ENCODE measurements at regions not wholly inside any gene's neighbourhood (a gene's known extent, or its start where the extent isn't known, plus 50 kb on each side); places are given as distances from the start of the nearest gene placed in this dataset.

GRCh38 chr1:8267307-8267706 is 50.6 kb upstream of the SLC45A1 start:
- DNase-seq: no peak

- no peak for DNase-seq
These were observed 51.3 kb upstream of the SLC45A1 start for GRCh38 chr1:8266436-8267165.

GRCh38 chr1:8263791-8264190 is 54.1 kb upstream of the SLC45A1 start:
- DNase-seq: no peak

- DNase-seq: no peak
These were observed 56.5 kb upstream of the SLC45A1 start for GRCh38 chr1:8261398-8261762.

- DNase-seq: no peak
These were observed 58.2 kb upstream of the SLC45A1 start for GRCh38 chr1:8259498-8260290.

GRCh38 chr1:8257621-8258020 is 60.3 kb upstream of the SLC45A1 start:
- no peak for DNase-seq

- DNase-seq: no peak
These were observed 61.6 kb upstream of the SLC45A1 start for GRCh38 chr1:8256321-8256720.

GRCh38 chr1:8255712-8256111 is 62.2 kb upstream of the SLC45A1 start:
- DNase-seq: no peak

GRCh38 chr1:8252266-8252951 is 65.5 kb upstream of the SLC45A1 start:
- no peak for DNase-seq

- DNase-seq: no peak
These were observed 66.3 kb upstream of the SLC45A1 start for GRCh38 chr1:8251635-8252034.

- DNase-seq: no peak
These were observed 68.1 kb upstream of the SLC45A1 start for GRCh38 chr1:8249838-8250237.

GRCh38 chr1:8247811-8248436 is 70.0 kb upstream of the SLC45A1 start:
- DNase-seq: no peak

- DNase-seq: no peak
These were observed 73.6 kb upstream of the SLC45A1 start for GRCh38 chr1:8244304-8244703.

GRCh38 chr1:8242498-8242897 is 75.4 kb upstream of the SLC45A1 start:
- no peak for DNase-seq

GRCh38 chr1:8241417-8242014 is 76.4 kb upstream of the SLC45A1 start:
- no peak for DNase-seq

- DNase-seq: no peak
These were observed 78.4 kb upstream of the SLC45A1 start for GRCh38 chr1:8239306-8240023.

GRCh38 chr1:8239039-8239305 is 78.9 kb upstream of the SLC45A1 start:
- DNase-seq: no peak

- DNase-seq: no peak
These were observed 79.5 kb upstream of the SLC45A1 start for GRCh38 chr1:8238141-8239038.

GRCh38 chr1:8232036-8232757 is 85.7 kb upstream of the SLC45A1 start:
- DNase-seq: no peak

GRCh38 chr1:8230292-8230621 is 87.7 kb upstream of the SLC45A1 start:
- no peak for DNase-seq

- DNase-seq: no peak
These were observed 89.7 kb upstream of the SLC45A1 start for GRCh38 chr1:8228253-8228652.

Data from stimulated activated naive CD4-positive, alpha-beta T cell (primary cell).